Testis (tissue), 2 donors: ENCODE measurements at regions not wholly inside any gene's neighbourhood (a gene's known extent, or its start where the extent isn't known, plus 50 kb on each side); places are given as distances from the start of the nearest gene placed in this dataset.
"Not testable (repeated sequence)": the region's sequence is repeated elsewhere in the genome, so short reads cannot be mapped to it uniquely, and the experiment has no call there.

Experiments
- DNase-seq: peaks from one replicate; pipeline ENCODE4 v3.0.0-alpha.2; 2019
- H3K27ac ChIP-seq, 2 donors: fragments of 200-600 bp; sonication (generic); one replicate each; pipeline ENCODE4 v1.5.1; 2019
- H3K27me3 ChIP-seq: fragments of 200-600 bp; sonication (generic); one replicate; pipeline ENCODE4 v1.5.1; 2019
- H3K36me3 ChIP-seq: fragments of 200-600 bp; sonication (generic); one replicate; pipeline ENCODE4 v1.5.1; 2017; ENCODE audit warnings: low read depth; ENCODE audit errors: missing control alignments
- H3K4me1 ChIP-seq: fragments of 200-600 bp; sonication (generic); one replicate; pipeline ENCODE4 v1.5.1; 2019
- H3K4me3 ChIP-seq, 2 donors: fragments of 200-600 bp; sonication (generic); one replicate each; pipeline ENCODE4 v1.5.1; 2017 to 2019
- H3K9me3 ChIP-seq: fragments of 200-600 bp; sonication (generic); one replicate; pipeline ENCODE4 v1.5.1; 2017
- CTCF ChIP-seq, 3 experiments: fragments of 450-650 bp in 2 of 3; fragments of 200-600 bp in 1 of 3; sonication (generic) in 1 of 3; IDR thresholded peaks; one replicate each; pipeline ENCODE4 v1.5.1; 2016 to 2019; ENCODE audit warnings: antibody characterized with exemption in 3 of 3, mild to moderate bottlenecking in 2 of 3, moderate library complexity in 1 of 3
- POLR2A ChIP-seq: fragments of 450-650 bp; IDR thresholded peaks from one replicate; pipeline ENCODE4 v1.6.1; 2017; ENCODE audit warnings: antibody characterized with exemption, mild to moderate bottlenecking, moderate library complexity
- WGBS, 2 donors: methylation state at CpG; one replicate each; pipeline ENCODE4 v1.1.5; 2018; 5-methylcytosine and 5-hydroxymethylcytosine counted together
- intact Hi-C: fragments of 100-400 bp; cut with DNase I; formaldehyde crosslinking; loops from one replicate; pipeline ENCODE4 v1.15.1; 2023; ENCODE audit warnings: low total_unique reads

- TF ChIP-seq CTCF (IDR thresholded peaks at IDR 0.05) (no peak), POLR2A (no peak)
- intact Hi-C loops = no loop called here
- Histone ChIP-seq H3K4me3 (no peak overlapping the region), H3K4me1 (peaks cover 5% of the 10 kb centered on the region), H3K9me3 (no peaks in the 10 kb centered on the region), H3K27ac (no peak overlapping the region), H3K36me3 (no peaks in the 10 kb centered on the region), H3K27me3 (no peaks in the 10 kb centered on the region)
- no peak for DNase-seq
- 86 to 95% methylated on average over 4 of the region's 4 CpGs for WGBS, 2 donors
Observed at GRCh38 chr18:10252494-10252893, 201.9 kb upstream of the APCDD1 start.

- Histone ChIP-seq H3K27ac (no peak overlapping the region), H3K4me3 (no peak overlapping the region), H3K27me3 (no peaks in the 10 kb centered on the region), H3K4me1 (no peaks in the 10 kb centered on the region), H3K36me3 (no peaks in the 10 kb centered on the region), H3K9me3 (no peaks in the 10 kb centered on the region)
- 82 to 89% methylated on average over 5 of the region's 5 CpGs for WGBS, 2 donors
- TF ChIP-seq POLR2A (no peak), CTCF (IDR thresholded peaks at IDR 0.05) (no peak)
- intact Hi-C loops = no loop called here
- no peak for DNase-seq
Observed at GRCh38 chr18:10252952-10253705, 201.3 kb upstream of the APCDD1 start.

- H3K4me3 ChIP-seq, H3K9me3 ChIP-seq, DNase-seq, H3K27me3 ChIP-seq, H3K36me3 ChIP-seq, H3K4me1 ChIP-seq, H3K27ac ChIP-seq, intact Hi-C loops: not testable (repeated sequence)
- WGBS, 2 donors = 52 to 67% methylated on average over 3 of the region's 3 CpGs
Observed at GRCh38 chr18:10256276-10256675, 198.2 kb upstream of the APCDD1 start.

GRCh38 chr18:10258836-10259474, 195.5 kb upstream of the APCDD1 start:
- no peak for TF ChIP-seq CTCF (IDR thresholded peaks at IDR 0.05)
- TF ChIP-seq POLR2A = no peak
- intact Hi-C loops = no loop called here
- H3K27ac ChIP-seq = no peak overlapping the region

GRCh38 chr18:10259901-10260300, 194.5 kb upstream of the APCDD1 start:
- intact Hi-C loops = no loop called here
- no peak overlapping the region for H3K27ac ChIP-seq
- H3K27me3 ChIP-seq = no peaks in the 10 kb centered on the region
- DNase-seq = no peak
- no peaks in the 10 kb centered on the region for H3K4me1 ChIP-seq
- no peak for TF ChIP-seq POLR2A
- TF ChIP-seq CTCF (IDR thresholded peaks at IDR 0.05) = no peak
- H3K9me3 ChIP-seq = no peaks in the 10 kb centered on the region
- H3K4me3 ChIP-seq = no peak overlapping the region
- WGBS, 2 donors = 90 to 93% methylated on average over 3 of the region's 3 CpGs
- no peaks in the 10 kb centered on the region for H3K36me3 ChIP-seq

More at GRCh38 chr18:10258836-10259474, 195.5 kb upstream of the APCDD1 start:
- no peak overlapping the region for H3K4me3 ChIP-seq
- DNase-seq = peak; percentile 67
- no peaks in the 10 kb centered on the region for H3K27me3 ChIP-seq
- H3K4me1 ChIP-seq = no peaks in the 10 kb centered on the region
- H3K36me3 ChIP-seq = no peaks in the 10 kb centered on the region
- H3K9me3 ChIP-seq = no peaks in the 10 kb centered on the region
- 32 to 46% methylated on average over 5 of the region's 5 CpGs for WGBS, 2 donors
